CD4-positive, CD25-positive, alpha-beta regulatory T cell (primary cell): ENCODE measurements at regions not wholly inside any gene's neighbourhood (a gene's known extent, or its start where the extent isn't known, plus 50 kb on each side); places are given as distances from the start of the nearest gene placed in this dataset.
"Not testable (repeated sequence)": the region's sequence is repeated elsewhere in the genome, so short reads cannot be mapped to it uniquely, and the experiment has no call there.

Experiments used
- ATAC-seq, 2 donors: fragments of 150-1000 bp; cut with Tn5 transposase; one replicate each; pipeline ENCODE4 v1.10.0; 2021; ENCODE audit warnings: low read depth in 2 of 2, moderate number of reproducible peaks in 2 of 2, moderate library complexity in 1 of 2
- DNase-seq, 3 donors: peaks; one replicate each; pipeline versions ENCODE4 v3.0.0 to v3.0.0-alpha.2; 2012 to 2022; ENCODE audit warnings: mixed read lengths in 1 of 3
- H3K27ac ChIP-seq: one replicate; pipeline ENCODE4 v1.7.0; 2013; ENCODE audit warnings: mild to moderate bottlenecking, low read length; ENCODE audit not compliant: insufficient read depth, poor library complexity, severe bottlenecking
- H3K27me3 ChIP-seq: one replicate; pipeline ENCODE4 v1.7.0; 2013; ENCODE audit warnings: low read length; ENCODE audit not compliant: control insufficient read depth, insufficient read depth
- H3K36me3 ChIP-seq: one replicate; pipeline ENCODE4 v1.7.0; 2013; ENCODE audit warnings: mild to moderate bottlenecking, low read length, moderate library complexity; ENCODE audit not compliant: control insufficient read depth, insufficient read depth
- H3K4me1 ChIP-seq: 2 replicates; pipeline ENCODE4 v1.7.0; 2013; ENCODE audit warnings: mild to moderate bottlenecking, low read length; ENCODE audit not compliant: insufficient read depth, control insufficient read depth, poor library complexity, severe bottlenecking
- H3K4me3 ChIP-seq: one replicate; pipeline ENCODE4 v1.7.0; 2013; ENCODE audit warnings: low read depth, mild to moderate bottlenecking, low read length, moderate library complexity
- H3K9me3 ChIP-seq, 2 experiments: 1 replicate in 1 of 2; 2 replicates in 1 of 2; pipeline ENCODE4 v1.7.0; 2013; ENCODE audit warnings: low read length in 2 of 2, mild to moderate bottlenecking in 1 of 2, moderate library complexity in 1 of 2; ENCODE audit not compliant: control insufficient read depth in 2 of 2
- H3K27ac Mint-ChIP-seq, 3 donors: one replicate each; pipeline ENCODE4 v1.8.0; 2020 to 2022; ENCODE audit warnings: mild to moderate bottlenecking in 3 of 3, mixed read lengths in 3 of 3, moderate library complexity in 2 of 3
- H3K27me3 Mint-ChIP-seq: one replicate; pipeline ENCODE4 v1.8.0; 2022; ENCODE audit warnings: mild to moderate bottlenecking, mixed read lengths
- H3K36me3 Mint-ChIP-seq: one replicate; pipeline ENCODE4 v1.8.0; 2020; ENCODE audit warnings: mixed read lengths
- H3K4me1 Mint-ChIP-seq, 4 donors: one replicate each; pipeline ENCODE4 v1.8.0; 2020 to 2022; ENCODE audit warnings: mixed read lengths in 4 of 4, mild to moderate bottlenecking in 1 of 4
- H3K4me3 Mint-ChIP-seq, 4 donors: one replicate each; pipeline ENCODE4 v1.8.0; 2020 to 2022; ENCODE audit warnings: mild to moderate bottlenecking in 4 of 4, mixed read lengths in 4 of 4, moderate library complexity in 3 of 4
- H3K9me3 Mint-ChIP-seq, 7 donors: one replicate each; pipeline ENCODE4 v1.8.0; 2020 to 2022; ENCODE audit warnings: mixed read lengths in 7 of 7, mild to moderate bottlenecking in 3 of 7, moderate library complexity in 2 of 7

- H3K4me3 ChIP-seq: no peak overlapping the region
- DNase-seq (no peak), ATAC-seq (no peak)
- Mint-ChIP-seq H3K27ac (no peak overlapping the region), H3K4me3 (no peak overlapping the region), H3K36me3 (peaks cover 4% of the 10 kb centered on the region), H3K9me3 (peaks cover 0 to 14% (median 4%) of the 10 kb centered on the region in 7 donors), H3K27me3 (peaks cover 4% of the 10 kb centered on the region), H3K4me1 (peaks cover 0 to 4% (median 0%) of the 10 kb centered on the region in 4 donors)
- no peak overlapping the region for H3K27ac ChIP-seq
- H3K36me3 ChIP-seq: no peaks in the 10 kb centered on the region
- no peaks in the 10 kb centered on the region for H3K27me3 ChIP-seq
- no peaks in the 10 kb centered on the region for H3K9me3 ChIP-seq
- H3K4me1 ChIP-seq: no peaks in the 10 kb centered on the region
Observed at GRCh38 chr5:50302815-50303490, 138.1 kb downstream of the EMB start.

GRCh38 chr5:50301756-50302155, 139.3 kb downstream of the EMB start:
- no peaks in the 10 kb centered on the region for H3K27me3 Mint-ChIP-seq

GRCh38 chr5:50300878-50301277, 140.2 kb downstream of the EMB start:
- no peaks in the 10 kb centered on the region for H3K27me3 Mint-ChIP-seq
- no peak for DNase-seq
- H3K27ac Mint-ChIP-seq: no peak overlapping the region
- H3K4me1 Mint-ChIP-seq: peaks cover 0 to 4% (median 0%) of the 10 kb centered on the region in 4 donors
- H3K4me3 Mint-ChIP-seq: no peak overlapping the region
- Histone ChIP-seq H3K4me3 (no peak overlapping the region), H3K9me3 (no peaks in the 10 kb centered on the region), H3K36me3 (no peaks in the 10 kb centered on the region), H3K27ac (no peak overlapping the region), H3K27me3 (no peaks in the 10 kb centered on the region), H3K4me1 (no peaks in the 10 kb centered on the region)
- peaks cover 0 to 11% (median 2%) of the 10 kb centered on the region in 7 donors for H3K9me3 Mint-ChIP-seq
- H3K36me3 Mint-ChIP-seq: peaks cover 4% of the 10 kb centered on the region
- no peak for ATAC-seq

More at GRCh38 chr5:50301756-50302155, 139.3 kb downstream of the EMB start:
- Mint-ChIP-seq H3K36me3 (peaks cover 4% of the 10 kb centered on the region), H3K4me3 (no peak overlapping the region), H3K4me1 (peaks cover 0 to 4% (median 0%) of the 10 kb centered on the region in 4 donors), H3K9me3 (peaks cover 0 to 12% (median 4%) of the 10 kb centered on the region in 7 donors), H3K27ac (no peak overlapping the region)
- no peaks in the 10 kb centered on the region for H3K27me3 ChIP-seq
- H3K9me3 ChIP-seq: no peaks in the 10 kb centered on the region
- H3K27ac ChIP-seq: no peak overlapping the region
- no peak for DNase-seq
- ATAC-seq: no peak
- no peaks in the 10 kb centered on the region for H3K4me1 ChIP-seq
- H3K36me3 ChIP-seq: no peaks in the 10 kb centered on the region
- no peak overlapping the region for H3K4me3 ChIP-seq

GRCh38 chr5:50299896-50300295, 141.2 kb downstream of the EMB start:
- Mint-ChIP-seq H3K27me3 (no peaks in the 10 kb centered on the region), H3K4me1 (peaks cover 0 to 4% (median 0%) of the 10 kb centered on the region in 4 donors), H3K4me3 (no peak overlapping the region), H3K9me3 (peaks cover 0 to 14% (median 2%) of the 10 kb centered on the region in 7 donors), H3K27ac (no peak overlapping the region), H3K36me3 (peaks cover 4% of the 10 kb centered on the region)
- Histone ChIP-seq H3K4me3 (no peak overlapping the region), H3K27ac (no peak overlapping the region), H3K36me3 (no peaks in the 10 kb centered on the region), H3K9me3 (no peaks in the 10 kb centered on the region), H3K27me3 (no peaks in the 10 kb centered on the region), H3K4me1 (no peaks in the 10 kb centered on the region)
- ATAC-seq (no peak), DNase-seq (no peak)

- Mint-ChIP-seq H3K27ac (no peak overlapping the region), H3K27me3 (peaks cover 4% of the 10 kb centered on the region), H3K9me3 (peaks cover 0 to 14% (median 3%) of the 10 kb centered on the region in 7 donors), H3K36me3 (peaks cover 3% of the 10 kb centered on the region), H3K4me1 (no peaks in the 10 kb centered on the region), H3K4me3 (no peak overlapping the region)
- Histone ChIP-seq H3K27me3 (no peaks in the 10 kb centered on the region), H3K9me3 (peaks cover 0 to 2% of the 10 kb centered on the region in 2 experiments), H3K36me3 (no peaks in the 10 kb centered on the region), H3K27ac (no peak overlapping the region), H3K4me3 (no peak overlapping the region), H3K4me1 (no peaks in the 10 kb centered on the region)
- no peak for DNase-seq
- ATAC-seq: no peak
Observed at GRCh38 chr5:50292735-50293394, 148.2 kb downstream of the EMB start.

GRCh38 chr5:50280461-50280860, 160.6 kb downstream of the EMB start:
- H3K4me1 ChIP-seq, H3K9me3 ChIP-seq, DNase-seq, H3K27me3 Mint-ChIP-seq, H3K4me1 Mint-ChIP-seq, H3K36me3 ChIP-seq, H3K27ac Mint-ChIP-seq, H3K4me3 Mint-ChIP-seq, H3K27me3 ChIP-seq, H3K27ac ChIP-seq, H3K4me3 ChIP-seq, ATAC-seq, H3K36me3 Mint-ChIP-seq: not testable (repeated sequence)
- peaks cover 0 to 25% (median 10%) of the 10 kb centered on the region in 7 donors for H3K9me3 Mint-ChIP-seq
